Testis (tissue), 2 donors: ENCODE measurements at regions not wholly inside any gene's neighbourhood (a gene's known extent, or its start where the extent isn't known, plus 50 kb on each side); places are given as distances from the start of the nearest gene placed in this dataset.

Source experiments
- DNase-seq: peaks from one replicate; pipeline ENCODE4 v3.0.0-alpha.2; 2019
- H3K27ac ChIP-seq, 2 donors: fragments of 200-600 bp; sonication (generic); one replicate each; pipeline ENCODE4 v1.5.1; 2019
- H3K27me3 ChIP-seq: fragments of 200-600 bp; sonication (generic); one replicate; pipeline ENCODE4 v1.5.1; 2019
- H3K36me3 ChIP-seq: fragments of 200-600 bp; sonication (generic); one replicate; pipeline ENCODE4 v1.5.1; 2017; ENCODE audit warnings: low read depth; ENCODE audit errors: missing control alignments
- H3K4me1 ChIP-seq: fragments of 200-600 bp; sonication (generic); one replicate; pipeline ENCODE4 v1.5.1; 2019
- H3K4me3 ChIP-seq, 2 donors: fragments of 200-600 bp; sonication (generic); one replicate each; pipeline ENCODE4 v1.5.1; 2017 to 2019
- H3K9me3 ChIP-seq: fragments of 200-600 bp; sonication (generic); one replicate; pipeline ENCODE4 v1.5.1; 2017
- CTCF ChIP-seq, 3 experiments: fragments of 450-650 bp in 2 of 3; fragments of 200-600 bp in 1 of 3; sonication (generic) in 1 of 3; IDR thresholded peaks; one replicate each; pipeline ENCODE4 v1.5.1; 2016 to 2019; ENCODE audit warnings: antibody characterized with exemption in 3 of 3, mild to moderate bottlenecking in 2 of 3, moderate library complexity in 1 of 3
- POLR2A ChIP-seq: fragments of 450-650 bp; IDR thresholded peaks from one replicate; pipeline ENCODE4 v1.6.1; 2017; ENCODE audit warnings: antibody characterized with exemption, mild to moderate bottlenecking, moderate library complexity
- WGBS, 2 donors: methylation state at CpG; one replicate each; pipeline ENCODE4 v1.1.5; 2018; 5-methylcytosine and 5-hydroxymethylcytosine counted together
- intact Hi-C: fragments of 100-400 bp; cut with DNase I; formaldehyde crosslinking; loops from one replicate; pipeline ENCODE4 v1.15.1; 2023; ENCODE audit warnings: low total_unique reads

- WGBS, 2 donors: 74 to 82% methylated on average over 7 to 8 of the region's 8 CpGs
- peak; percentile 54 for DNase-seq
- Histone ChIP-seq H3K36me3 (no peaks in the 10 kb centered on the region), H3K4me1 (no peaks in the 10 kb centered on the region), H3K27me3 (no peaks in the 10 kb centered on the region), H3K27ac (no peak overlapping the region), H3K9me3 (no peaks in the 10 kb centered on the region), H3K4me3 (no peak overlapping the region)
- TF ChIP-seq POLR2A (no peak), CTCF (IDR thresholded peaks at IDR 0.05) (no peak)
- intact Hi-C loops: no loop called here
Observed at GRCh38 chr6:15905488-15906419, 223.1 kb upstream of the MYLIP start.

GRCh38 chr6:15904651-15905376 lies 224.1 kb upstream of the MYLIP start:
- no peaks in the 10 kb centered on the region for H3K9me3 ChIP-seq
- H3K4me3 ChIP-seq: no peak overlapping the region
- no peak overlapping the region for H3K27ac ChIP-seq
- H3K4me1 ChIP-seq: no peaks in the 10 kb centered on the region
- DNase-seq: no peak
- 84 to 86% methylated on average over 6 of the region's 6 CpGs for WGBS, 2 donors
- intact Hi-C loops: no loop called here
- TF ChIP-seq CTCF (IDR thresholded peaks at IDR 0.05): no peak
- TF ChIP-seq POLR2A: no peak
- no peaks in the 10 kb centered on the region for H3K27me3 ChIP-seq
- H3K36me3 ChIP-seq: no peaks in the 10 kb centered on the region

- intact Hi-C loops: no loop called here
- Histone ChIP-seq H3K4me3 (no peak overlapping the region), H3K27ac (no peak overlapping the region), H3K27me3 (no peaks in the 10 kb centered on the region), H3K9me3 (no peaks in the 10 kb centered on the region), H3K4me1 (peaks cover 3% of the 10 kb centered on the region), H3K36me3 (no peaks in the 10 kb centered on the region)
- no peak for DNase-seq
- no peak for TF ChIP-seq POLR2A
- TF ChIP-seq CTCF (IDR thresholded peaks at IDR 0.05): no peak
- 68 to 76% methylated on average over 12 to 13 of the region's 13 CpGs for WGBS, 2 donors
Observed at GRCh38 chr6:15901141-15902115, 227.5 kb upstream of the MYLIP start.

GRCh38 chr6:15898693-15899092 lies 230.2 kb upstream of the MYLIP start:
- Histone ChIP-seq H3K9me3 (no peaks in the 10 kb centered on the region), H3K4me1 (peaks cover 3% of the 10 kb centered on the region), H3K27ac (no peak overlapping the region), H3K36me3 (no peaks in the 10 kb centered on the region), H3K27me3 (no peaks in the 10 kb centered on the region), H3K4me3 (no peak overlapping the region)
- no peak for TF ChIP-seq CTCF (IDR thresholded peaks at IDR 0.05)
- TF ChIP-seq POLR2A: no peak
- DNase-seq: no peak
- WGBS, 2 donors: 3 to 27% methylated on average over 1 of the region's 1 CpG
- intact Hi-C loops: no loop called here
